GM21528 (cell line): ENCODE measurements at regions not wholly inside any gene's neighbourhood (a gene's known extent, or its start where the extent isn't known, plus 50 kb on each side); places are given as distances from the start of the nearest gene placed in this dataset.

Experiments
- ATAC-seq: cut with Tn5 transposase; IDR thresholded peaks from one replicate; pipeline ENCODE4 v1.9.1; 2021; ENCODE audit warnings: mild to moderate bottlenecking, moderate library complexity; ENCODE audit not compliant: unreplicated experiment, low FRiP score

DNA sequence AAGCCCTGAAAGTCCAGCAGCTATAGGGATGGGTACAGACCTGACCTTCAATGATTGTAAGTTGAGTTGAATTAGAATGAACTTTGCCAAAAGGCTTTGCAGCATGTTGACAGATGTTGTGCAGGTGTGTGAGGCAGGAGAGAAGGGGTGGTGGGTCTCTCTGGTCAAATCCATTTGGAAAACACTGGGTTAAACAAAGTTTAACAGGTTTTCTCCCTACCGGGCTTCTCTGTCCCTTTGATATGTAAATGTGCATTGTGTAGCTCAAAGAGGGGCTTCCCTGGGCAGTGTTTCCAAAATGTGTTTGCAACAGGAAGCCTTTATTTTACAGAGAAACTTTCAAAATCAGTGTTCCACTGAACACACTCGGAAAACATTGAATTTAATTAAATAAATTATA, 72.1 kb upstream of the BRINP1 start:
- ATAC-seq = no peak

DNA sequence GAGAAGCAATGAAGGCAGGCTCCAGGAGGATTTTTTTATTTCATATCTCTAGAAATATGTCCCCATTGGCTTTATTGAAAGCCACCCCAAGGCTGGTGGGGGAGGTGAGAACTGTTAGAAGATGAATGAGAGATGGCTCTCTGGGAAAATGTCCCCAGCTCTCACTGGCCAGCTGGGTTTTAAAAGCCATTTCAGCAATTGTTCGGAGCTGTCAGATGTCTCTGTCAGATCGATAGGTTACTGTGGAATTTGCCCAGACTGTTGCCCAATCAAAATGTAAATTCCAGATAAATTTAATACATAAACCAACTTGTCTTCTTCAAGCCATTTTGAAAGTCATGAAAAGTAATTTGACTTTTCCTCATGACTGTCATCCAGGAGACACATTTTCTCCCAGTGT, 67.0 kb upstream of the BRINP1 start:
- no peak for ATAC-seq

DNA sequence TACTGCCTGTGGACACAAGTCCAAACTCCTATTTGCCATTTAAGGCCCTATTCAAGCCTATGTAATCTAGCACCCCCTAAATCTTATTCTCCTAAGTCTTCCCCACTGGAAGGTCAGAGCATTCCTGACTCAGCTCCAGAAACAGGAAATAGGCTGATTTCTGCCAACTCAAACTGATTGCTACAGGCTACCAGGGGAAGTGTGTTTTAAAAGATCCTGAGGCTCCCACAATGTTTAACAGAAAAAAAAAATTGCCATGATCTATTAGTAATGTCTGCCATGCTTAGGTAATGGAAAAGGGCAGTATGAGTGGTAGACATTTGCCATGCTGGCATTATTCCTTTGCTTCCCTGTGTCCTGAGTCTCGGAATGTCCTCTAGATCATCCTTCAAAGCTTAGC, 65.8 kb upstream of the BRINP1 start:
- no peak for ATAC-seq

DNA sequence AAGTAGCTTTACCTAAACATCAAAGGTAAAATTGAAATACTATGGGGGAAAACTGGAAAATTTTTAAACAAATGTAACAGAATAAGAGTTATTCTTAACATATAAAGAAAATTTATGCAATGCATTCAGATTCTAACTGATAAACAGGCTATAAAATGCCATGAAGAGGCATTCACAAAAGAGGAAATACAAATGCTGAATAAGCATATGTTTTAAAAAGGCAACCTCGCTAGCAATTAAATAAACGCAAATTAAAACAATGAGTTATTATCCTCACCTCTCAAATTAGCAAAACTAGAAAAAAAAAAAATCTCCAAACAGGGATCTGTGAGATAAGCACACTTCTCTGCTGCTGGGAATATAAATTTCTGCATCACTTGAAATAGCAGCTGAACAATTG, 63.2 kb upstream of the BRINP1 start:
- ATAC-seq = no peak

DNA sequence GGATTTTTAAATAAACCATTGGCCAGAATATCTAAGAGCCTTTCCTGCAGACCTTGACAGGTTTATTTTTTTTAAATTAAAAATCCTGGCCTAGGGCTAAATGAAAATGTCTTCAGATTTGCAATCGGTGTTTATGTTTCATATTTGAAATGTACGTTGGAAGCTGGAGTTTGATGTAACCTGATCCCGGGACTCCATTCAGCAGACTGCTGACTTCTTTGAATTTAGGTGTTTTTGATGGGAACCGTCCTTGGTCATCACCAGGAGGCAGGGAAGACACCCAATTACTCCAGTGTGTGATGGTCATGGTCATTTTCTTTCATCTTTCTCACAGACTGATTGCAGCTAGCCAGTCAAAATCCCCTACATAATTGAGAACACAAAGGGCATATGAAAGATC, 60.1 kb upstream of the BRINP1 start:
- no peak for ATAC-seq

DNA sequence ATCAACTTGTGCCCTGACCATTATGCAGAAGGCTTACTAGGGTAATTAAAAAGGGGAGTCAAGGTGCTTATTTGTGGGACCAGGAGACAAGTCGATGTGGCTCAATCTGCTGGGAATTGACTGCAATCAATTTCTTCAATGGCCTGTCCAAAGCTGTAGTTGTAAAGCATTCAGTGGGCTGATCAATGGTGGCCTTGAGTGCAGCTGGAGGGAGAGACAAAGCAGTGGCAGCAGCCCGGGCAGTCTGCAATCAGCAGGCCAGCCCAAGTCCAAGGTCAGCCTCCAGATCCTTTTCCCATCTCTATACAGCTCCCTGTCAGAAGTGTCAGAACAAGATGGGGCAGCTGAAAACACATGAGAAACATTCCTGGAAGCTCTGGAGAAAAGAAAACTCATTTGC, 51.0 kb upstream of the BRINP1 start:
- ATAC-seq = no peak
